ENCODE measurements at regions not wholly inside any gene's neighbourhood (a gene's known extent, or its start where the extent isn't known, plus 50 kb on each side); places are given as distances from the start of the nearest gene placed in this dataset.
A peak's percentile ranks its signal among the peaks of the same experiment; 100 is the strongest.

DNA sequence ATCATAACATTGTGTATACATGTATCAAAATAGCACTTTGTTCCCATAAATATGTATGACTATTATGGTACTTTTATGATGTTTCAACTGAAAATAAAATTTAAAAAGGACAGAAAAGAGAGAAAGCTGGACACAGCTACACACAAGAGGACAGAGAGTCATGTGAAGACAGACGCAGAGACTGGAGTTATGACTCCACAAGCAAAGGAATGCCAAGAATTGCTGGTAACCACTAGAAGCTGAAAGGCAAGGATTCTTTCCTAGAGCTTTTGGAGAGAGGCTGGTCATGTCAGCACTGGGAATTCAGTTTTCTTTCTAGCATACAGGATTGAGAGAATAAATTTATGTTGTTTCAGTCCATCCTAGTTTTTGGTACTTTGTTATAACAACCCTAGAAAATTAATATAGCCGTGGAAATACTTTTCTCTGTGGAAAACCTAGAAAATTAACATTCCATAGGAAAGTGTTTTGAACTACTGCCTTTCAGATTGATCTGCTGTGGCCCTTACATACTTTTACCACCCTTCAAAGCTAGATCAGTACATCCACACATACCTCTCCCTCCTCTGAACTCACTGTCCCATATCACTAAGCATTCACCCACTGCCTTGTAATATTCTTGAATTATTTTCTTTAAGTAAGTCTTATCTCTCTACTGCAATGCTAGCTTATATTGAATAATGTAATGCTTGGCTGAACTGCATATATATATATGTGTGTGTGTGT lies 575.3 kb downstream of the IPMK start:
- peak; percentile 84 for DNase-seq (ENCODE audit: low read depth)
- no peak overlapping the region for H3K4me3 ChIP-seq (ENCODE audit: low read length)
- TF ChIP-seq, protein P1, sequence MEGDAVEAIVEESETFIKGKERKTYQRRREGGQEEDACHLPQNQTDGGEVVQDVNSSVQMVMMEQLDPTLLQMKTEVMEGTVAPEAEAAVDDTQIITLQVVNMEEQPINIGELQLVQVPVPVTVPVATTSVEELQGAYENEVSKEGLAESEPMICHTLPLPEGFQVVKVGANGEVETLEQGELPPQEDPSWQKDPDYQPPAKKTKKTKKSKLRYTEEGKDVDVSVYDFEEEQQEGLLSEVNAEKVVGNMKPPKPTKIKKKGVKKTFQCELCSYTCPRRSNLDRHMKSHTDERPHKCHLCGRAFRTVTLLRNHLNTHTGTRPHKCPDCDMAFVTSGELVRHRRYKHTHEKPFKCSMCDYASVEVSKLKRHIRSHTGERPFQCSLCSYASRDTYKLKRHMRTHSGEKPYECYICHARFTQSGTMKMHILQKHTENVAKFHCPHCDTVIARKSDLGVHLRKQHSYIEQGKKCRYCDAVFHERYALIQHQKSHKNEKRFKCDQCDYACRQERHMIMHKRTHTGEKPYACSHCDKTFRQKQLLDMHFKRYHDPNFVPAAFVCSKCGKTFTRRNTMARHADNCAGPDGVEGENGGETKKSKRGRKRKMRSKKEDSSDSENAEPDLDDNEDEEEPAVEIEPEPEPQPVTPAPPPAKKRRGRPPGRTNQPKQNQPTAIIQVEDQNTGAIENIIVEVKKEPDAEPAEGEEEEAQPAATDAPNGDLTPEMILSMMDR (conservative IDR thresholded peaks at IDR 0.05; ENCODE audit: low read length) = no peak

GRCh38 chr10:57689596-57690297 lies 577.9 kb downstream of the IPMK start:
- H3K4me3 ChIP-seq (ENCODE audit: low read length) = no peak overlapping the region
- DNase-seq (ENCODE audit: low read depth) = no peak
- TF ChIP-seq, protein P1 (conservative IDR thresholded peaks at IDR 0.05; ENCODE audit: low read length) = no peak

DNA sequence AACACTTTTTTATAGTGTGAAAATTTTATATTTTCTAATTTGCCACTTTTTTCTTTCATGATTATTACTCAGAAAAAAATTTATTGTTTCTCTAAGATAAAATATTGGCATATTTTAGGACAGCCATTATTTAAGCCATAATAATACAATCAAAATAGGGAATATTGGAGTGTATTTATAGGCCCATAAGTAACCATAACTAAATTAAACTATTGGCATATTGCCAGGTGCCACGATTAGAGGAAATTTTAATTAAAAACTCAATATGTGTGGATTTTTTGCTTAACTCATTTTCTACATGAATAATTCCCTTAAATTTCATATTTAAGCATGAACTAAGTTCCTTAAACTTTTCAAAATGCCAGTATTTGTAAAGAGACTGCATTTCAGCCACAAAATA lies 587.8 kb downstream of the IPMK start:
- DNase-seq (ENCODE audit: low read depth) = no peak
- TF ChIP-seq, protein P1 (conservative IDR thresholded peaks at IDR 0.05; ENCODE audit: low read length) = no peak
- no peak overlapping the region for H3K4me3 ChIP-seq (ENCODE audit: low read length)

GRCh38 chr10:57675125-57675524 lies 592.6 kb downstream of the IPMK start:
- TF ChIP-seq, protein P1 (conservative IDR thresholded peaks at IDR 0.05; ENCODE audit: low read length) = no peak
- DNase-seq (ENCODE audit: low read depth) = no peak
- H3K4me3 ChIP-seq (ENCODE audit: low read length) = no peak overlapping the region

- TF ChIP-seq, protein P1 (conservative IDR thresholded peaks at IDR 0.05; ENCODE audit: low read length) = no peak
- no peak overlapping the region for H3K4me3 ChIP-seq (ENCODE audit: low read length)
- no peak for DNase-seq (ENCODE audit: low read depth)
Measured at GRCh38 chr10:57673446-57673960, 594.2 kb downstream of the IPMK start.

- TF ChIP-seq, protein P1 (conservative IDR thresholded peaks at IDR 0.05; ENCODE audit: low read length) = no peak
Measured at GRCh38 chr10:57664815-57665214, 602.9 kb downstream of the IPMK start.

GRCh38 chr10:57663401-57663800 lies 604.3 kb downstream of the IPMK start:
- TF ChIP-seq, protein P1 (conservative IDR thresholded peaks at IDR 0.05; ENCODE audit: low read length) = no peak
- no peak for DNase-seq (ENCODE audit: low read depth)
- H3K4me3 ChIP-seq (ENCODE audit: low read length) = no peak overlapping the region

More at GRCh38 chr10:57664815-57665214, 602.9 kb downstream of the IPMK start:
- no peak for DNase-seq (ENCODE audit: low read depth)
- no peak overlapping the region for H3K4me3 ChIP-seq (ENCODE audit: low read length)

Measured in AG10803 (cell line).